Stromal cell of bone marrow (primary cell): ENCODE measurements at regions not wholly inside any gene's neighbourhood (a gene's known extent, or its start where the extent isn't known, plus 50 kb on each side); places are given as distances from the start of the nearest gene placed in this dataset.
"Not testable (repeated sequence)": the region's sequence is repeated elsewhere in the genome, so short reads cannot be mapped to it uniquely, and the experiment has no call there.

Experiments
- DNase-seq: peaks from one replicate; pipeline ENCODE4 v3.0.0-alpha.2; 2012; ENCODE audit warnings: low read depth

DNA sequence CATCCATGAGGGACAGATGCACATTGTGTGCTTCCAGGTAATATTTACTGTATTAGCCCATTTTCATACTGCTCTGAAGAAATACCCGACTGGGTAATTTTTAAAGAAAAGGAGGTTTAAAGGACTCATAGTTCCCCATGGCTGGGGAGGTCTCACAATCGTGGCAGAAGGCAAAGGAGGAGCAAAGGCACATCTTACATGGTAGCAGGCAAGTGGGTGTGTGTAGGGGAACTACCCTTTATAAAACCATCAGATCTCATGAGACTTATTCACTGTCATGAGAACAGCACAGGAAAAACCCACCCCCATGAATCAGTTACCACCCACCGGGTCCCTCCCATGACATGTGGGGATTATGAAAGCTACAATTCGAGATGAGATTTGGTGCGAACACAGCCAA is 148.8 kb upstream of the FBXL17 start:
- no peak for DNase-seq

DNA sequence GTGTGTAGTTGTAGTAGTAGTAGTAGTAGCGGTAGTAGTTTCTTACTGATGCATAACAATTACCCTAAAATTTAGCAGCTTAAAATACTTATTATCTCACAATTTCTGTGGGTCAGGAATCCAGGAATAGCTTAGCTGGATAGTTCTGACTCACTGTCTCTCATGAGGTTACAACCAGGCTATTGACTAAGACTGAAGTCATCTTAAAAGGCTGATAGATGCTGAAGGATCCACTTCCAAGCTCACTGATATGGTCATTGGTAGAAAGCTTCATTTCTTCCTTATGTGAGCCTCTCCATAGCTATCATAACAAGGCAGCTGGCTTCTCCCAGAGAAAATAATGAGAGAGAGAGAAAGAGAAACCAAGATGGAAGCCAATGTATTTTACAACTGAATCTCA is 147.5 kb upstream of the FBXL17 start:
- DNase-seq = peak; percentile 76

- no peak for DNase-seq
These were observed 146.8 kb upstream of the FBXL17 start for GRCh38 chr5:108528655-108529054.

DNA sequence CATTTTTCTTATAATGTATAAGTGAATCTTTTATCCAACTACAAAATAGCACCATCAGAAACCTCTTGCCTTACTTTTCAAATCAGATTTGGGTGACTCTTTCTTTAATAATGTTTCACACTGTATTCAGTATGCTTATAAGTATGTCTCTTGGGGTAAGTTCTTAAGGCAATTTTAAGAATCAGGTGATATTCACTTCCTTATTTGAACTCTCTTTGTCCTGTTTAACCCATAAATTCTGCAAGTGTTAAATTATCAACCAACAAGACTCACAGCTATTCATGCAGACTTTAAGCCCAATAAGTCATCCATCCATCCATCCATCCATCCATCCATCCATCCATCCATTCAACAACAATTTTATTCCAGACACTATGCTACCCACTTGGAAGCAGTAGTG is 142.7 kb upstream of the FBXL17 start:
- DNase-seq = no peak

- DNase-seq = no peak
These were observed 141.5 kb upstream of the FBXL17 start for GRCh38 chr5:108523360-108523759.

DNA sequence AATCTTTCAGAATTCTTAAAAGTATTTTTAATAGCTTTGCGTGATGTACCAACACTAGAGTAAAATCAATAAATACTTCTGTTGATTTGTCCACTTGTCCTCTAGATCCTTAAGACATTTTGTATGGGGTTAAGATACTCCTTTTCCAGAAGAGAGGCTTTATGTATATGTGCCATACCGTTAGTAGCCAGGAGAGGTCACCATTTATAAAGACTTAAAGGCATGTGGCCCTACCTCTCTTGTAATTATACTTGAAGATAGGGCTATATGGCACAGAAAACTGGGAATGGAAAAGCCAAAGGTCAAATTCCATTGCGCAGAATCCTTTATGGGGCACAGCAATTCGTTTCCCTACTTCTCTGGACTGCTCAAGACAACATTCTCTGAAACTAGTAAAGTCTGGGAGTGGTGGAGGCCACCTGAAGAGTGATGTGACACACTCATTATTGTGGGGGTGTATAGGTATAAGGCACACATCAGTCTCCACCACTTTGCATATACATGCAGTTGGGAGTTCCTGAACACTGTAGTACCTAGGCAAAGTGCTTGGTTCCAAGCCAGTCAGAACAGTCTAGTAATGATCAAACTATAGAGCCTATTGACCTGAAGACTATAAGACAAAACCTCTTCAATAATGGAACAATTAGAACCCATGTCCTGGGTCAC is 140.1 kb upstream of the FBXL17 start:
- peak; percentile 39 for DNase-seq

DNA sequence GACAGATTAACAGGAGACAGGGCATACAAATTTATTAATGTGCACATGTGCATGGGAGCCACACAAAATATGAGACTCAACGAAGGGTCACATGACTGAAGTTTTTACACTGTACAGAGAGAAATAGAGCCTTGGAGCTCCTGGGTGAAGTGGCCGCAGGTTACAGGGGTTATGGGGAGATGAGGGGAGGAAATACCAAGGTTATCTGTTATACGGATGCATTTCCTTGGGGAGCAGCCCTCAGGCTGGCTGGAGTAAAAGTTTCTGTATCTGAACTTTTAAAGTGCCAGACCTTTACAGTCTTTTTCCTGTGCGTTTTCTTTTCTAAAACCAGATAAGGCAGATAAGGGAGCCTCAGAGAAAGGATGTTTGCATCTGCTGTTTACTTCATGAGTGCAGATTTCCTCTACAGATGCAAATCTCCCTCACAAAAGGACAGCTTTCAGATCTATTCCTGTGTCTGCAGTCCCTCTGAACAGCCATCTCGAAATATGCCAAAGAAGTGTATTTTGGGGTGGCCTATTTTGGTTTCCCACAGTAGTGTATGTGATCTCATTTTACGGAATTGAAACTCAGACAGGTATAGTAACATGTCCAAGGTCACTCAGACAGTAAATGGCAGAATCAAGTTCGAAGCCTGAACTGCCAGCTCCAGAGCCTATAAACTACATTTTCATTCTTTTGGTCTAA is 139.3 kb upstream of the FBXL17 start:
- DNase-seq = no peak

- DNase-seq = no peak
These were observed 134.9 kb upstream of the FBXL17 start for GRCh38 chr5:108516785-108517184.

- peak; percentile 46 for DNase-seq
These were observed 133.7 kb upstream of the FBXL17 start for GRCh38 chr5:108515517-108516105.

DNA sequence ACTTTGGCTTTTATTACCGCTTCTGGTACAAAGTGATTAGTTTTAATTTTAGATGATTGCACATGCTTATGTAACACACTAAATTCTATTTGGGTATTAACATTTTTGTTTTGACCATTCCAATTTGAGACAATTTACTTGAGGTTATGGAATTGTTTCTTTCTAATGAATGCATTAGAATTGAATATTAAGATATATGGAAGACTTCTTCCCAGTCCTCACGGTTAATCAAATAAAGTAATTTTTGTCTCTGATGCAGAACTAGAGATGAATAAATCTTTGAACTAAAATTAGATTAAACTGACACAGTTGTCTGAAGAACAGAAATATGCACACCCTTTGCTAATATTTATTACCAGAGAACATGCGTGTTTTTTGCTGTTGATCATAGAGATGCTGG is 127.1 kb upstream of the FBXL17 start:
- DNase-seq = no peak

DNA sequence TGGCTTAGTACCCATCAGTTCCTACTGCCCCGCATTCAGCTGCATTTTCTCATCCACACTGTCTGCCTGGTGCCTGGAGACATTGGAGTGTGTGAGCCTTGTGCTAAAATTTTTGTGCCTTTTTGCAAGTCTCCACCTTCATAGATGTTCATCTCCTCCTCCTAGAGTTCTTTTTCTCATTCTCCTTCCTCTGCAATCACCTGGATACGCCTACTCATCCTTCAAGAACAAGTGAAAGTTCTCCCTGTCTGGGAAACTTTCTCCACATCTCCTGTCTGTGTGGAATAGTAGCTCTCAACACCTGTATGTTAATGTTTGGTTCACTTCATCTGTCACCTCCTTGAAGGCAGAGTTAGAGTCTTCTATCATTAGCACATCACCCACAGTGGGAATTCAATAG is 125.7 kb upstream of the FBXL17 start:
- DNase-seq = no peak

DNA sequence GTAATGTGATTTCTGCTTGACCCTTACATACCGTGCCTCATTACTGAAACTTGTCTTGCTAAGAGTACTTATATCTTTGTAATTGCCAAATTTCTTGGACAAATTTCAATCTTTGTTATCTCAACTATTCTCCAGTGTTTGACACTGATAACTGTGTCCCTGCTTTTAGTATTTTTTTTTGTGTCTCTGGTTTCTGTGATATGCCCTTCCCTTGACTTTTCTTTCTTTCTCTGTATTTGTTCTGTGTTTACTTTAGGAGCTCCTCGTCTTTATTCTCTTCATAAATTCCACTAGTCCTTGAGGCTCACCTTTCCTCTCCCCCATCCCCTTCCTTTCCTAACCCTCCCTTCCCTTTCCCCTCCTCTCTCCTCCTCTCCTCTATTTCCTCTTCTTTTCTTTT is 123.7 kb upstream of the FBXL17 start:
- DNase-seq = no peak

GRCh38 chr5:108504974-108505373 is 123.1 kb upstream of the FBXL17 start:
- no peak for DNase-seq

DNA sequence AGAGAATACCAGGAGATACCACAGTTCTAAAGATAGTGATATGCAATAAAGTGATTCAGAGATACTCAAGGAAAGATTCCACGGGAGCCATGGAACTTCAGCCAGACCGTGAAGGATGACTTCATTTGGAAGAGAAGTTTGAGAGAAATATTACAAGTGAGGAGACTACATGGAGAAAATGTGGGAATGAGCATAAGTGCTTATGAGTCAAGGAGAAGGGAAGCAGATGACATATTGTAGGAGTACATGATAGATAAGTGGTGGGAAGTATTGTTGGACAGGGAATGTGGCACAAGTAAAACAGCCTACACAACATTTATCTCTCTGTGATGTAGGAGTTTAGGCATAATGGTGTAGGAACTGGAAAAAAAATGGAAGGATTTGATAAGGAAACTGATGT is 122.1 kb upstream of the FBXL17 start:
- no peak for DNase-seq

GRCh38 chr5:108495615-108496014 is 113.7 kb upstream of the FBXL17 start:
- not testable (repeated sequence) for DNase-seq

DNA sequence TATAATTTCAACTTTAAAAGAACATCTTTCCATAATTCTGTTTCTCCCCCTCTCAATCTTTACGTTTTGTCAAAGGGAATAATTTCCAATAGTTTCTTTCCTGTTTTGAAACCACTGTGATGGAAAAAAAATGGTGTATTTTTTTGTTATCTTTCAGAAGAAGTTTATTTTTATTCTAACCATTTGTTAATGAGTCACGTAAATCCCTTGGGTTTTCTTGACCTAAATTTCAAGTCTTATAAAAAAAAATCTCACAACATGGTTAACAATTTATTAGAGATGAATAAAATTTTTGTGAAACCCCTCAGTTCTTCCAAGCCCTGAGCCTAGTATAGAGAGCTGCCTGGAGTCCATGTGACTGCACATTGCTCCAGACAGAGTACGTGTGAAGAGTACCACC is 106.1 kb upstream of the FBXL17 start:
- peak; percentile 32 for DNase-seq

DNA sequence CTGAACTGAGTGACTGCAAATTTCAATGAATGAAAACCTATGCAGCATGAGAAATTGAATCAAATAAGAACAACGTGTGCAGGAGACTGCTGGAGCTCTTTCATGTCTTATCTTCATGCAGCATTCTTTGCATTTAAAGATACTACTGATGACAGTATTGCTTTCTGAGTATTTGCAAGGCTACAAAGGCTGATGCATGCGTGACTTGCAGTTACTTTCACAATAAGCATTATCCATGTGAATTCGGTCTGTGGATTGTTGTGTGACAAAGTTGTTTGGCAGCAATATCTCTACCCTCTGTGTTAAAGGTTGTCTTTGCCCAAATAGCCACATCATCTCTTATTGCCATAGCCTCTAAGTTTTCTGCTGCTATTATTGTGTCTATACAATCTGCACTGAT is 102.1 kb upstream of the FBXL17 start:
- DNase-seq = no peak

GRCh38 chr5:108481355-108481931 is 99.5 kb upstream of the FBXL17 start:
- DNase-seq = peak; percentile 29

GRCh38 chr5:108472237-108472636 is 90.3 kb upstream of the FBXL17 start:
- no peak for DNase-seq

- no peak for DNase-seq
These were observed 85.7 kb upstream of the FBXL17 start for GRCh38 chr5:108467563-108467962.

DNA sequence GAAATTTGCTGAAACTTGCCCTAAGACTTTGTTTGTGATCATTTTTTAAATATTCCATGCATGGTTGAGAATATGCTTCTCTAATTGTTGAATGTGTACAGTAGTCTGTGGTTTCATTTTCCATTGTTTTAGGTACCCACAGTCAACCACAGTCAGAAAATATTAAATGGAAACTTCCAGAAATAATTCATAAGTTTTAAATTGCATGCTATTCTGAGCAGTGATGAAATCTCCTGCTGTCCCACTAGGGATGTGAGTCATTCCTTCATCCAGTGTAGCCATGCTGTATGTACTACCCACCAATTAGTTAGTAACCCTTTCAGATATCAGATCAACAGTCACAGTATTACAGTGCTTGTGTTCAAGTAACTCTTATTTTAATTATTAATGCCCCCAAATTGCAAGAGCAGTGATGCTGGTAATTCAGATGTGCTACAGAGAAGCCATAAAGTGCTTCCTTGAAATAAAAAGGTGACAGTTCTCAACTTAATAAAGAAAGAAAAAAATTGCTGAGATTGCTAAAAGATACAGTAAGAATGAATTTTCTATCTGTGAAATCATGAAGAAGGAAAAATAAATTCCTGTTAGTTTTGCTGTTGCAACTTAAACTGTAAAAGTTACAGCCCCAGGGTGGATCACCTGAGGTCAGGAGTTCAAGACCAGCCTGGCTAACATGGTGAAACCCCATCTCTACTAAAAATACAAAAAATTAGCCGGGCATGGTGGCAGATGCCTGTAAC is 79.9 kb upstream of the FBXL17 start:
- DNase-seq = peak; percentile 84

DNA sequence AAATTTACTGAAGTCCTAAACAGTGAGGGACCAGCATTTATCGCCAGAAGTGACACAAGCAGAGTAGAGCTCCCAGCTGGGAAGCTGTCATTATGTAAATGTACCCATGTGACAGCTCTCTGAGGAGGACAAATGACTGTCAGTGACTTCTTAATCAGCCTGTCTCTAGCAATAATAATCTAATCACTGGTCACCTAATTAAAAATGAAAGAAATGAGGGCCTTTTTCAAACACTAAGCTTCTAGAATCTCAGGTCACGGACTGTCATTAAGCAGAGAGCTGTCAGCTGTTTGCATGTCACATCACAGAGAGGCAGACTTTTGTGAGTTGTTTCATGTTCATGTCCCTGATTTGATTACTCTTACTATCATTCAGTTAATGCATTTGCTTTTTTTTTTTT is 77.9 kb upstream of the FBXL17 start:
- no peak for DNase-seq

- no peak for DNase-seq
These were observed 69.4 kb upstream of the FBXL17 start for GRCh38 chr5:108451269-108451668.
